LNCaP clone FGC (cell line): ENCODE measurements at regions not wholly inside any gene's neighbourhood (a gene's known extent, or its start where the extent isn't known, plus 50 kb on each side); places are given as distances from the start of the nearest gene placed in this dataset.

ENCODE experiments used
- DNase-seq: peaks from one replicate; pipeline ENCODE4 v3.0.0-alpha.2; 2011; ENCODE audit warnings: low read depth
- H3K4me3 ChIP-seq: 2 replicates; pipeline ENCODE4 v1.5.1; 2011; ENCODE audit warnings: mild to moderate bottlenecking, low read depth, low read length, control low read depth
- TF ChIP-seq, protein P1 (sequence below): IDR thresholded peaks from 2 replicates; pipeline ENCODE4 v1.5.1; 2012; ENCODE audit warnings: mild to moderate bottlenecking; ENCODE audit not compliant: control insufficient read depth, insufficient read depth; ENCODE audit errors: extremely low read depth

DNA sequence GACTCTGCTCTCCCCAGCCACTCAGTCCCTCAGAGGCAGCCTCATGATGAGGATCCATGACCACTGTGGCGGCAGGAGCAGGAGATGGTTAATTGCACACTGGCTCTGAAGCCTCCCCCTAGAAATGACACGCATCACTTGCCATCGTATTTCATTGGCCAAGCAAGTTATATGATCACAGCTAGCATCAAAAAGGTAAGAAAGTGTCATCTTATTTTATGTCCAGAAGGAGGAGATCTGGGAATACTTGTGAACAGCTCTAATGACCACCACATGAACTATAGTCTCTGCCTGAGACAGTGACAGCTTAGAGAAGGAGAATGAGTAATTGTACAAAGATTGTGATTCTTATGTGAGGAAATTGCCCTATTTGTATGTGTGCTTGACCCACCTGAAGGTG is 363.4 kb downstream of the NUAK1 start:
- TF ChIP-seq, protein P1, sequence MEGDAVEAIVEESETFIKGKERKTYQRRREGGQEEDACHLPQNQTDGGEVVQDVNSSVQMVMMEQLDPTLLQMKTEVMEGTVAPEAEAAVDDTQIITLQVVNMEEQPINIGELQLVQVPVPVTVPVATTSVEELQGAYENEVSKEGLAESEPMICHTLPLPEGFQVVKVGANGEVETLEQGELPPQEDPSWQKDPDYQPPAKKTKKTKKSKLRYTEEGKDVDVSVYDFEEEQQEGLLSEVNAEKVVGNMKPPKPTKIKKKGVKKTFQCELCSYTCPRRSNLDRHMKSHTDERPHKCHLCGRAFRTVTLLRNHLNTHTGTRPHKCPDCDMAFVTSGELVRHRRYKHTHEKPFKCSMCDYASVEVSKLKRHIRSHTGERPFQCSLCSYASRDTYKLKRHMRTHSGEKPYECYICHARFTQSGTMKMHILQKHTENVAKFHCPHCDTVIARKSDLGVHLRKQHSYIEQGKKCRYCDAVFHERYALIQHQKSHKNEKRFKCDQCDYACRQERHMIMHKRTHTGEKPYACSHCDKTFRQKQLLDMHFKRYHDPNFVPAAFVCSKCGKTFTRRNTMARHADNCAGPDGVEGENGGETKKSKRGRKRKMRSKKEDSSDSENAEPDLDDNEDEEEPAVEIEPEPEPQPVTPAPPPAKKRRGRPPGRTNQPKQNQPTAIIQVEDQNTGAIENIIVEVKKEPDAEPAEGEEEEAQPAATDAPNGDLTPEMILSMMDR, result peak; percentile 35; the same call in 1 of the 2 replicates

DNA sequence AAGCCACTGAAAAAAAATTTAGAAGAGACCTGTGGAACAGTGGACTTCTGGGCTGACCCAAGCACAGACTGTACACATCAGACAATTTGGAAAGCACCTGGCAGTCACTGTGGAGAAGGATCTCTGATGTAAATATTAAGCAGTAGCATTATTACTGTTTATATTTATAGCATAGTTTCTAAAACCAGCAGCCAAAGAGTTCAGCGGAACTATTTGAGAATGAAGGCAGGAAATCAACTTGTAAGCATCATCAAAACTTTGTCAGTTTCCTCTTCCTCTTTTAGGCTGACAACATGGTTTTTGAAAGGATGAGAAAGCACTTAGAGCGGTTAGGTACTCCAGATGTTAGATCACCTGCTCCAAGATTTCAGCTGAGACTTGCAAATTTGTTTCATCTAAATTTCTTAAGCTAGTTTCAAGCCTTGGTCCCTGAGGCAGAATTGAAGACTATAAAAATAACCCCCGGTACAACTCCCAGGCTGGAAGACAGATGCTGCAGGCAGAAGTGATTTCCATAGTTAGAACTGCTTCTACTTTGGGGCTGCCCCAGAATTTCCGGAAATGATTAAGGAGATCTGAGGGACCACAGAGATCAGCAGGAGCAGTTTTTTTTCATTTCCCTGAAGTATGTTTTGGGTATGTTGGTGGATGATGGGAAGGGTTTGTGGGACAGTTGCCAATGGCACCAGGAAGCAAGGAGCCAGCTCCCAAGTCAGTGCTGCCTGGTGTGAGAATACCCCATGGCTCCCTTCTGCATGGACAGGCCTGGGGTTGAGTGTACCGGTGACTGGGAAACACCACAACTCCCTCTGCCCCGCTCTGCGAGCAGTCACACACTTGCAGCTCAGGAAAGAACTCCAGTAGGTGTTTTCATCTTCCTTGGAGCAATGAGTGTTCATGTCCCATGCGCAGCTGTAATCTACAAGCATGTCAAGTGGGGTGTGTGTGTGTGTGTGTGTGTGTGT is 354.5 kb downstream of the NUAK1 start:
- DNase-seq, result no peak
- no peak overlapping the region for H3K4me3 ChIP-seq
- TF ChIP-seq, protein P1, result no peak

More for the DNA sequence above, 363.4 kb downstream of the NUAK1 start:
- no peak overlapping the region for H3K4me3 ChIP-seq
- no peak for DNase-seq

DNA sequence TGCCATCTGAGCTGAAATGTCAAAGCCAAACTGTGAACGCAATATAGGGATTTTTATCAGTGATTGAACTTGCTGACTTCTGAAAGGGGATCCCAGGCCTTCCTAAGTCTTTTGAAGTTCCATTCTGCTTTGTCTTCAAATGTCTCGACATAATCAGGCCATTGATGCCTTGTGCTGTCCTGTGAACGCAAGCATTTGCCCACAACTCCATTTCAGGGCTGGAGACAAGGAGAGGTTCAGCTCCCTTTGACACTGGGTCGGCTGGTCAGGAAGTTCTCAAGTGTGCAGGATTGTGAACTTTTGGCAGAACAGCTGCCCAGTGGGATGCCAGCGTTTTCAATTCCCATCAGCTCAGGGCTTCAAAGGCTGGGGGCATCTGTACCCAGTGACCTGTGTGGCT is 345.3 kb downstream of the NUAK1 start:
- no peak overlapping the region for H3K4me3 ChIP-seq
- TF ChIP-seq, protein P1, result no peak
- no peak for DNase-seq

DNA sequence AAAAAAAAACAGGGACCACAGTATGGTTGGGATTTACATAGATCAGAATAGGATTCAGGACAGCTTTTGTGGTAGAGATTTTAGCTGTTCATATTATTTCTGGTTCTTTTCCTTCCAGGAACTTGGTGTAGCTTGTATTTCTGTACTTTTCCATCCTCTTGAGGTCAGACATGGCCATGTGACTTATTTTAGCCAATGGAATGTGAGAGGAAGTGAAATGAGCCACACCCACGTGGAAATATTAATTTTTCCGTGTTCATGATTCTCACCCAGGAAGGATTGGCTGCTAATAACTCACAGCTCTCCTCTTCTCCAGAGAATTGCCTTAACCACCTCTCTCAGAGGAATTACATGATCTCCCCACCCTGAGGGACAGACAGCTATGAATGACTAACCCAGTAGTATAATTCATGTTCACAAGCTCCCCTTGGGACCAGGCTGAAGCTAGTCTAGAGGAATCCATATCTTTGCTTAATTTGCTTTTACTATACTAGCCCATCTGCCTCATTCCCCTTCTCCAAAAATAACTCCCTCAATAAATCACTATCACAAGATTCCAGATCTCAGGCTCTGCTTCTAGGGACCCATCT is 340.4 kb downstream of the NUAK1 start:
- no peak overlapping the region for H3K4me3 ChIP-seq
- DNase-seq, result no peak

DNA sequence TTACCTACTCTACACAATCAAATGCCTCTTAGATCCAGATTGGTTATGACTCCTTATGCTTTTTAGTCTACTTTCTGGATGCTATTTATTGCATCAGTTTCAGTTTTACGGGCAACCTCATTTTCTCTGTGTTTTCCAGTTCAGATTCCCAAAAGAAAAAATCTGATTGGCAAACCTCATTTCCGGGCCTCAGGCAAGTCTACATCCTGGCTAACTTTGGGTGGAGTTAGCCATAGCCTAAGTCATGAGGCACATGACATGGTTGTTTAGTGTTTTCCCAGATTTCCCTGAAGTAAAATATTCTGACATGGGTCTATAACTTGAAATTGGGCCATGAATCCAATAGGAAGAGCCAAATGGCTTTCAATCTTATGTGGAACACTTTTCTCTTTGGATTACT is 339.7 kb downstream of the NUAK1 start:
- DNase-seq, result no peak
- TF ChIP-seq, protein P1, result no peak
- no peak overlapping the region for H3K4me3 ChIP-seq

More for the DNA sequence above, 340.4 kb downstream of the NUAK1 start:
- TF ChIP-seq, protein P1, result no peak

DNA sequence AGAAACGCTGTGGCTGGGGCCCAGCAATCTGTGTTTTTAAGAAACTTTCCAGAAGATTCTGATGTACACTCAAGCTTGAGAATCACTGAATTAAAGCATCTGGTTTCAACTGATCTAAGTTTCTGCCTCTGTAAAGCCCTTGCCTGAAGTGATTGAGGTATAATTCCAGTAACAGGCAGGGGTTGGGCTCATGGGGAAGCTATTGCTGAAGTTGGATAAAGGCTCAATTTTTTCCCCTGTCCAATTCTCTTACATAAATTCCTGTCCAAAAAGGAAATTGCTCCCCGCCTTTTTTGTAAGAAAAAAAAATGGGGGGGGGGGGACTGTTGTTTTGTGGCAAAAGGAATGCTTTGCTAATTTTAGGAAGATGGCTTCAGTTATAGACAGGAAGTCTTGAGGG is 337.4 kb downstream of the NUAK1 start:
- no peak overlapping the region for H3K4me3 ChIP-seq
- no peak for DNase-seq
- TF ChIP-seq, protein P1, result no peak
